Liver (tissue), 8 donors: ENCODE measurements at regions not wholly inside any gene's neighbourhood (a gene's known extent, or its start where the extent isn't known, plus 50 kb on each side); places are given as distances from the start of the nearest gene placed in this dataset.
"Not testable (repeated sequence)": the region's sequence is repeated elsewhere in the genome, so short reads cannot be mapped to it uniquely, and the experiment has no call there.

Experiments
- DNase-seq: peaks from one replicate; pipeline ENCODE4 v3.0.0-alpha.2; 2017; ENCODE audit warnings: low spot score
- H3K27ac ChIP-seq, 2 donors: one replicate each; pipeline ENCODE4 v1.7.0; 2013; ENCODE audit warnings: inconsistent platforms in 2 of 2, low read length in 2 of 2, control low read depth in 1 of 2, low read depth in 1 of 2, mild to moderate bottlenecking in 1 of 2
- H3K27me3 ChIP-seq, 4 donors: one replicate each; pipeline versions ENCODE4 v1.6.1 to v1.7.0; 2013; ENCODE audit warnings: low read length in 3 of 4, inconsistent platforms in 1 of 4, mild to moderate bottlenecking in 1 of 4, moderate library complexity in 1 of 4; ENCODE audit not compliant: control insufficient read depth in 4 of 4, insufficient read depth in 4 of 4
- H3K36me3 ChIP-seq, 4 donors: one replicate each; pipeline versions ENCODE4 v1.6.1 to v1.7.0; 2013; ENCODE audit warnings: low read length in 3 of 4, mild to moderate bottlenecking in 3 of 4, low read depth in 1 of 4, moderate library complexity in 1 of 4; ENCODE audit not compliant: control insufficient read depth in 4 of 4, insufficient read depth in 3 of 4
- H3K4me1 ChIP-seq, 4 donors: one replicate each; pipeline versions ENCODE4 v1.6.1 to v1.7.0; 2013; ENCODE audit warnings: low read length in 3 of 4, mild to moderate bottlenecking in 3 of 4, moderate library complexity in 1 of 4; ENCODE audit not compliant: control insufficient read depth in 4 of 4, insufficient read depth in 4 of 4
- H3K4me3 ChIP-seq, 3 donors: one replicate each; pipeline versions ENCODE4 v1.6.1 to v1.7.0; 2013; ENCODE audit warnings: low read length in 3 of 3, control low read depth in 1 of 3, low read depth in 1 of 3, mild to moderate bottlenecking in 1 of 3
- H3K9ac ChIP-seq, 2 donors: one replicate each; pipeline ENCODE4 v1.7.0; 2013; ENCODE audit warnings: low read length in 2 of 2, mild to moderate bottlenecking in 2 of 2, moderate library complexity in 2 of 2, control low read depth in 1 of 2, low read depth in 1 of 2
- H3K9me3 ChIP-seq, 4 donors: one replicate each; pipeline versions ENCODE4 v1.6.1 to v1.7.0; 2013; ENCODE audit warnings: low read length in 3 of 4; ENCODE audit not compliant: control insufficient read depth in 4 of 4
- EGR1 ChIP-seq, 2 donors: IDR thresholded peaks; 2 replicates each; pipeline ENCODE4 v1.6.1; 2016 to 2018; ENCODE audit warnings: antibody characterized with exemption in 2 of 2, low read depth in 2 of 2
- GABPA ChIP-seq, 2 donors: IDR thresholded peaks in 1 of 2; conservative IDR thresholded peaks in 1 of 2; 2 replicates each; pipeline ENCODE4 v1.6.1; 2016; ENCODE audit warnings: antibody characterized with exemption in 2 of 2, mild to moderate bottlenecking in 1 of 2, moderate library complexity in 1 of 2
- HNF4A ChIP-seq, 2 donors: conservative IDR thresholded peaks; 2 replicates each; pipeline ENCODE4 v1.6.1; 2016; ENCODE audit warnings: antibody characterized with exemption in 2 of 2, mild to moderate bottlenecking in 2 of 2
- HNF4G ChIP-seq: IDR thresholded peaks from 2 replicates; pipeline ENCODE4 v1.6.1; 2016; ENCODE audit warnings: antibody characterized with exemption
- JUND ChIP-seq, 2 donors: IDR thresholded peaks; 2 replicates each; pipeline ENCODE4 v1.6.1; 2016; ENCODE audit warnings: antibody characterized with exemption in 2 of 2
- RAD21 ChIP-seq, 2 donors: IDR thresholded peaks; 2 replicates each; pipeline ENCODE4 v1.6.1; 2016; ENCODE audit warnings: antibody characterized with exemption in 2 of 2, mild to moderate bottlenecking in 2 of 2
- RXRA ChIP-seq, 2 donors: IDR thresholded peaks; 2 replicates each; pipeline ENCODE4 v1.6.1; 2017 to 2018; ENCODE audit warnings: antibody characterized with exemption in 2 of 2, mild to moderate bottlenecking in 1 of 2
- YY1 ChIP-seq: IDR thresholded peaks from 2 replicates; pipeline ENCODE4 v1.6.1; 2016; ENCODE audit warnings: antibody characterized with exemption, mild to moderate bottlenecking
- WGBS: extraction: QIAGEN DNeasy Blood & Tissue Kit; methylation state at CpG from one replicate; pipeline ENCODE4 v1.1.7; 2013; 5-methylcytosine and 5-hydroxymethylcytosine counted together
- TF ChIP-seq, protein P1 (sequence below): IDR thresholded peaks from 2 replicates; pipeline ENCODE4 v1.6.1; 2016; ENCODE audit warnings: antibody characterized with exemption
- TF ChIP-seq, protein P2 (sequence below): fragments of 150-350 bp; IDR thresholded peaks from 2 replicates; pipeline ENCODE4 v1.5.1; 2017; ENCODE audit warnings: improper control_type of control experiment, low read depth, low read length; ENCODE audit not compliant: missing input control
- donor health status: healthy.
- donor health status: healthy.
- donor health status: healthy.
- donor health status: healthy.
- donor health status: healthy.

DNA sequence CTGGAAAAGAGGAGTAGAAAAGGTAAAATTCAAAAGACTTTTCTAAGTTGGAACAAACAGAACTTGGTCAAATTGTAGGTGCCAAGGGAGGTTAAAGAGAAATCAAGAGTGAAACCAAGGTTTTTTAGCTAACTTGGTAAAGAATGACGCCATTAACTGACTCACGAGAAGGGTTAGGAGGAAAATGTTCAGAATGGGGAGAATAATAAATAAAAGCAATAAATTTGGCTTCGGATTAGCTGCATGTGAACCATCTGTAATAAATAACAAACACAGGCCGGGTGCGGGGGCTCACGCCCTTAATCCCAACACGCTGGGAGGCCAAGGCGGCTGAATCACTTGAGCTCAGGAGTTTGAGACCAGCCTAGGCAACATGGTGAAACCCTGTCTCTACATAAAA, 71.9 kb upstream of the SRRM3 start:
- no peak overlapping the region for H3K4me3 ChIP-seq
- 94% methylated on average over 8 of the region's 8 CpGs for WGBS
- H3K27ac ChIP-seq: no peak overlapping the region
- H3K4me1 ChIP-seq: peaks cover 4 to 14% (median 7%) of the 10 kb centered on the region in 4 donors
- H3K9me3 ChIP-seq: no peaks in the 10 kb centered on the region
- H3K9ac ChIP-seq: no peak overlapping the region
- DNase-seq: no peak
- no peak for TF ChIP-seq YY1
- TF ChIP-seq HNF4G: no peak
- no peak for TF ChIP-seq GABPA (IDR thresholded peaks at IDR 0.05 in 1 of 2, conservative IDR thresholded peaks at IDR 0.05 in 1 of 2)
- TF ChIP-seq JUND (IDR thresholded peaks at IDR 0.05): no peak
- TF ChIP-seq RXRA (IDR thresholded peaks at IDR 0.05): no peak
- TF ChIP-seq, protein P1, sequence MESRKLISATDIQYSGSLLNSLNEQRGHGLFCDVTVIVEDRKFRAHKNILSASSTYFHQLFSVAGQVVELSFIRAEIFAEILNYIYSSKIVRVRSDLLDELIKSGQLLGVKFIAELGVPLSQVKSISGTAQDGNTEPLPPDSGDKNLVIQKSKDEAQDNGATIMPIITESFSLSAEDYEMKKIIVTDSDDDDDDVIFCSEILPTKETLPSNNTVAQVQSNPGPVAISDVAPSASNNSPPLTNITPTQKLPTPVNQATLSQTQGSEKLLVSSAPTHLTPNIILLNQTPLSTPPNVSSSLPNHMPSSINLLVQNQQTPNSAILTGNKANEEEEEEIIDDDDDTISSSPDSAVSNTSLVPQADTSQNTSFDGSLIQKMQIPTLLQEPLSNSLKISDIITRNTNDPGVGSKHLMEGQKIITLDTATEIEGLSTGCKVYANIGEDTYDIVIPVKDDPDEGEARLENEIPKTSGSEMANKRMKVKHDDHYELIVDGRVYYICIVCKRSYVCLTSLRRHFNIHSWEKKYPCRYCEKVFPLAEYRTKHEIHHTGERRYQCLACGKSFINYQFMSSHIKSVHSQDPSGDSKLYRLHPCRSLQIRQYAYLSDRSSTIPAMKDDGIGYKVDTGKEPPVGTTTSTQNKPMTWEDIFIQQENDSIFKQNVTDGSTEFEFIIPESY: no peak
- TF ChIP-seq HNF4A (conservative IDR thresholded peaks at IDR 0.05): no peak
- TF ChIP-seq, protein P2, sequence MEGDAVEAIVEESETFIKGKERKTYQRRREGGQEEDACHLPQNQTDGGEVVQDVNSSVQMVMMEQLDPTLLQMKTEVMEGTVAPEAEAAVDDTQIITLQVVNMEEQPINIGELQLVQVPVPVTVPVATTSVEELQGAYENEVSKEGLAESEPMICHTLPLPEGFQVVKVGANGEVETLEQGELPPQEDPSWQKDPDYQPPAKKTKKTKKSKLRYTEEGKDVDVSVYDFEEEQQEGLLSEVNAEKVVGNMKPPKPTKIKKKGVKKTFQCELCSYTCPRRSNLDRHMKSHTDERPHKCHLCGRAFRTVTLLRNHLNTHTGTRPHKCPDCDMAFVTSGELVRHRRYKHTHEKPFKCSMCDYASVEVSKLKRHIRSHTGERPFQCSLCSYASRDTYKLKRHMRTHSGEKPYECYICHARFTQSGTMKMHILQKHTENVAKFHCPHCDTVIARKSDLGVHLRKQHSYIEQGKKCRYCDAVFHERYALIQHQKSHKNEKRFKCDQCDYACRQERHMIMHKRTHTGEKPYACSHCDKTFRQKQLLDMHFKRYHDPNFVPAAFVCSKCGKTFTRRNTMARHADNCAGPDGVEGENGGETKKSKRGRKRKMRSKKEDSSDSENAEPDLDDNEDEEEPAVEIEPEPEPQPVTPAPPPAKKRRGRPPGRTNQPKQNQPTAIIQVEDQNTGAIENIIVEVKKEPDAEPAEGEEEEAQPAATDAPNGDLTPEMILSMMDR: no peak
- no peak for TF ChIP-seq EGR1 (IDR thresholded peaks at IDR 0.05; ENCODE audit: low read depth in 2 of 2)
- peaks cover 0 to 7% (median 1%) of the 10 kb centered on the region in 4 donors for H3K36me3 ChIP-seq
- no peaks in the 10 kb centered on the region for H3K27me3 ChIP-seq

DNA sequence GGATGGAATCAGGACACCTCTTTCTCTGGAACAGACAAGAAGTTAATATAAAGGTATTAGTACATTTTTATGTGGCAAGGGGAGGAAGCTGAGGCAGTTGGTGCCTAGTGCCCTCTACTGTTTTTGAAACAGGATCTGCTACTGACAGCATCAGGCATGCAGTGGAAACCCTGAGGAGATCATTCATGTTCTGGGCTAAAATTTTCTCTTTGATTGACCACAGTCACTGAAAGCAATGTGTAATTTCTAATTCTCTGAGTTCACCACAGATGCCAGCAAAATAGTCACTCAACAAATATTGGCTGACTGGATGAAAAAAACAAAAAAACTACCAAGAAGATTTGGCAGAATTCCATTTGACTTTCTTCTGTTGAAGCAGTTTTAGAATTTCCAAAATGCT, 71.0 kb upstream of the SRRM3 start:
- H3K9me3 ChIP-seq, DNase-seq, H3K27me3 ChIP-seq, H3K4me3 ChIP-seq, H3K36me3 ChIP-seq: not testable (repeated sequence)
- peak overlapping the region in 1 of 2 donors; percentile 16 for H3K9ac ChIP-seq
- H3K4me1 ChIP-seq: peaks cover 5 to 17% (median 10%) of the 10 kb centered on the region in 4 donors
- peak; percentile 74 to 77 for TF ChIP-seq RAD21 (IDR thresholded peaks at IDR 0.05)
- TF ChIP-seq, protein P2: peak; percentile 31
- TF ChIP-seq JUND (IDR thresholded peaks at IDR 0.05): peak in 1 of 2 donors; percentile 25
- peak overlapping the region in 1 of 2 donors; percentile 12 for H3K27ac ChIP-seq

DNA sequence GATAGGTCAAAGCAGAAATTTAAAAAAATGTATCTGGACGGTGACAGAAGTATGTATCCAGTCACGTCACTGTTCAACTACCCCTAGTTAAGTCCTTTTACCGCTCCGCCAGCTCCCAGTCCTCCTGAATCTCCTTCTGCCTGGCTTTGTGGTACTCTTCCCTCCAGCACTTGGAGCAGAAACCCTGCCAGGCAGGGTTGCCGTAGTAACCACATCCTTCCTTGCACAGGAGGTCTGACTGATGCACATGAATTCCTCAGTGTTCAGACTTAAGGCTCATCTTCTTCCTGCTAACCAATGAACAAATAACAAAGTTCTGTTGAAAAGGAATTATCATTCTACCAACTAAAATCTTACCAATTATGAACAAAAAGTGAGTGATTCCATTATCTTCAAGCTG, 69.8 kb upstream of the SRRM3 start:
- not testable (repeated sequence) for H3K4me3 ChIP-seq, H3K9ac ChIP-seq, H3K27ac ChIP-seq, H3K27me3 ChIP-seq, H3K36me3 ChIP-seq, H3K9me3 ChIP-seq, DNase-seq
- peaks cover 5 to 17% (median 9%) of the 10 kb centered on the region in 4 donors for H3K4me1 ChIP-seq
- 90% methylated on average over 5 of the region's 5 CpGs for WGBS
